ENCODE measurements at regions not wholly inside any gene's neighbourhood (a gene's known extent, or its start where the extent isn't known, plus 50 kb on each side); places are given as distances from the start of the nearest gene placed in this dataset.

- in situ Hi-C loops (cut with MboI; ENCODE audit: low pct_unique_long_range_greater_than_20kb, low sequenced_read_pairs, unreplicated experiment), result no loop called here
- peak; percentile 28 for DNase-seq (ENCODE audit: low spot score)
- TF ChIP-seq, protein P1, sequence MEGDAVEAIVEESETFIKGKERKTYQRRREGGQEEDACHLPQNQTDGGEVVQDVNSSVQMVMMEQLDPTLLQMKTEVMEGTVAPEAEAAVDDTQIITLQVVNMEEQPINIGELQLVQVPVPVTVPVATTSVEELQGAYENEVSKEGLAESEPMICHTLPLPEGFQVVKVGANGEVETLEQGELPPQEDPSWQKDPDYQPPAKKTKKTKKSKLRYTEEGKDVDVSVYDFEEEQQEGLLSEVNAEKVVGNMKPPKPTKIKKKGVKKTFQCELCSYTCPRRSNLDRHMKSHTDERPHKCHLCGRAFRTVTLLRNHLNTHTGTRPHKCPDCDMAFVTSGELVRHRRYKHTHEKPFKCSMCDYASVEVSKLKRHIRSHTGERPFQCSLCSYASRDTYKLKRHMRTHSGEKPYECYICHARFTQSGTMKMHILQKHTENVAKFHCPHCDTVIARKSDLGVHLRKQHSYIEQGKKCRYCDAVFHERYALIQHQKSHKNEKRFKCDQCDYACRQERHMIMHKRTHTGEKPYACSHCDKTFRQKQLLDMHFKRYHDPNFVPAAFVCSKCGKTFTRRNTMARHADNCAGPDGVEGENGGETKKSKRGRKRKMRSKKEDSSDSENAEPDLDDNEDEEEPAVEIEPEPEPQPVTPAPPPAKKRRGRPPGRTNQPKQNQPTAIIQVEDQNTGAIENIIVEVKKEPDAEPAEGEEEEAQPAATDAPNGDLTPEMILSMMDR (IDR thresholded peaks at IDR 0.05; ENCODE audit: extremely low read depth, insufficient read depth, missing control alignments), result peak; percentile 55
Observed at GRCh38 chr18:41745166-41746049, 209.6 kb upstream of the PIK3C3 start.

- TF ChIP-seq, protein P1 (IDR thresholded peaks at IDR 0.05; ENCODE audit: extremely low read depth, insufficient read depth, missing control alignments), result no peak
- in situ Hi-C loops (cut with MboI; ENCODE audit: low pct_unique_long_range_greater_than_20kb, low sequenced_read_pairs, unreplicated experiment), result no loop called here
- DNase-seq (ENCODE audit: low spot score), result no peak
Observed at GRCh38 chr18:41744421-41745030, 210.5 kb upstream of the PIK3C3 start.

DNA sequence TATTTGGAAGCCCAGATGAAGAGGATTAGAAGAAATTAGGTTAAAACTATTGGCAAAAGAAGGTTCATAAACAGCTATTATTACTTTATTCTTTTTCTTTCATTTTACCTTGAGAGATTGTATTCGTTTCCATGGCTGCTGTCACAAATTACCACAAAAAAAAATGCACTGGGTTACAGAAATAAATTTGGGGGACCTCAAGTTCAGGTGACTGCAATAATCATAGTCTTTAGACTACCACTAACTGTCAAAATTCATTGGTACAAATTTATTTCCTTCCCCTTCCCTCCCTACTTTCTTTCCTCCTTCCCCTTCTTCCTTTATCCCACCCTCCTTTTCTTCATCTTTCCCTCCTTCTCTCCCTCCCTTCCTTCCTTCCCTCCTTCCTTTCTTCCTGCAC lies 217.8 kb upstream of the PIK3C3 start:
- in situ Hi-C loops (cut with MboI; ENCODE audit: low pct_unique_long_range_greater_than_20kb, low sequenced_read_pairs, unreplicated experiment), result no loop called here

GRCh38 chr18:41734917-41735316 lies 220.1 kb upstream of the PIK3C3 start:
- DNase-seq (ENCODE audit: low spot score), result no peak
- in situ Hi-C loops (cut with MboI; ENCODE audit: low pct_unique_long_range_greater_than_20kb, low sequenced_read_pairs, unreplicated experiment), result no loop called here
- TF ChIP-seq, protein P1 (IDR thresholded peaks at IDR 0.05; ENCODE audit: extremely low read depth, insufficient read depth, missing control alignments), result no peak

More for the DNA sequence above, 217.8 kb upstream of the PIK3C3 start:
- DNase-seq (ENCODE audit: low spot score), result no peak
- TF ChIP-seq, protein P1 (IDR thresholded peaks at IDR 0.05; ENCODE audit: extremely low read depth, insufficient read depth, missing control alignments), result no peak

- DNase-seq (ENCODE audit: low spot score), result no peak
- in situ Hi-C loops (cut with MboI; ENCODE audit: low pct_unique_long_range_greater_than_20kb, low sequenced_read_pairs, unreplicated experiment), result no loop called here
- TF ChIP-seq, protein P1 (IDR thresholded peaks at IDR 0.05; ENCODE audit: extremely low read depth, insufficient read depth, missing control alignments), result no peak
Observed at GRCh38 chr18:41732356-41732755, 222.7 kb upstream of the PIK3C3 start.

DNA sequence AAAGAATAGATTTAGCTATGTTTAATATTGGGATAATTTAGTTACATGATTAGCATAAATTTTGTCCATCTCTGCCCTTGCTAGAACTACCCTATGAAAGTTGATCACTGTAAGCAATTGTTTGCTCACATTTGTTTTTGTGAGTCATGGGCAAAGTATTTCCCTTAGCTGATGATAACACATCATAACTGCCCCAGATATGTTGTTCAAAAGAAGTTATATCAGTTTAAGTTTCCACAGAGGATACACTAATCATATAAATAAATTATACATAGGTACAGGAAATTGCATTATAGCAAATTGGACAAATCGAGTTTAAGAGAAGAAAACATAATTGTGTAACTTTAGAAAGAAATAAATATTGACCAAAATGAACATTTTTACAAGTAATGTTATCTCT lies 223.2 kb upstream of the PIK3C3 start:
- TF ChIP-seq, protein P1 (IDR thresholded peaks at IDR 0.05; ENCODE audit: extremely low read depth, insufficient read depth, missing control alignments), result no peak
- in situ Hi-C loops (cut with MboI; ENCODE audit: low pct_unique_long_range_greater_than_20kb, low sequenced_read_pairs, unreplicated experiment), result no loop called here
- DNase-seq (ENCODE audit: low spot score), result no peak
